Right lobe of liver (tissue), 4 donors: ENCODE measurements at regions not wholly inside any gene's neighbourhood (a gene's known extent, or its start where the extent isn't known, plus 50 kb on each side); places are given as distances from the start of the nearest gene placed in this dataset.

Experiments
- POLR2A ChIP-seq: fragments of 450-650 bp; IDR thresholded peaks from one replicate; pipeline ENCODE4 v1.6.1; 2017; ENCODE audit warnings: antibody characterized with exemption, mild to moderate bottlenecking
- TF ChIP-seq, protein P1 (sequence below), 4 donors: fragments of 200-600 bp in 3 of 4; fragments of 450-650 bp in 1 of 4; IDR thresholded peaks; one replicate each; pipeline versions ENCODE4 v1.5.1 to v1.8.0; 2016 to 2022; ENCODE audit warnings: antibody characterized with exemption in 4 of 4, mild to moderate bottlenecking in 2 of 4
- donor health status: DM: no; HTN: no; CAD: no.
- donor health status: DM: no; HTN: no; CAD: no.
- donor health status: DM: no; HTN: yes; CAD: no.

DNA sequence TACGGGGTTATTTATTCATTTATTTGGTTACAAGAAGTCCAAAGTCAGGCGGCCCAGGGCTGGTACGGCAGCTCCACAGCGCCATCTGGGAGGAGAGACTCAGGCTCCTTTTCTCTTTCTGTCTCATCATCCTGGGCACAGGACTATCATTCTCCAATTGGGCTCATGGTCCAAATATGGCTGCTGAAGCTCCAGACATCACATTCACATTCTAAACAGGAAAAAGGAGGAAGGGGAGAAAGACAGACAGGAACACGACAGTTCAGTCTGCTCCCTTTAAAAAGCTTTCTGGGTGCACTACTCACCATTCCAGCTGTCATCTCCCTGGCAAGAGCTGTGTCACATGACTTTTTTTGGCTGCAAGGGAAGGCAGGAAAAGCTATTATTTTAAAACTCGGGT is 74.4 kb upstream of the PDZD8 start:
- TF ChIP-seq POLR2A, result no peak
- TF ChIP-seq, protein P1, sequence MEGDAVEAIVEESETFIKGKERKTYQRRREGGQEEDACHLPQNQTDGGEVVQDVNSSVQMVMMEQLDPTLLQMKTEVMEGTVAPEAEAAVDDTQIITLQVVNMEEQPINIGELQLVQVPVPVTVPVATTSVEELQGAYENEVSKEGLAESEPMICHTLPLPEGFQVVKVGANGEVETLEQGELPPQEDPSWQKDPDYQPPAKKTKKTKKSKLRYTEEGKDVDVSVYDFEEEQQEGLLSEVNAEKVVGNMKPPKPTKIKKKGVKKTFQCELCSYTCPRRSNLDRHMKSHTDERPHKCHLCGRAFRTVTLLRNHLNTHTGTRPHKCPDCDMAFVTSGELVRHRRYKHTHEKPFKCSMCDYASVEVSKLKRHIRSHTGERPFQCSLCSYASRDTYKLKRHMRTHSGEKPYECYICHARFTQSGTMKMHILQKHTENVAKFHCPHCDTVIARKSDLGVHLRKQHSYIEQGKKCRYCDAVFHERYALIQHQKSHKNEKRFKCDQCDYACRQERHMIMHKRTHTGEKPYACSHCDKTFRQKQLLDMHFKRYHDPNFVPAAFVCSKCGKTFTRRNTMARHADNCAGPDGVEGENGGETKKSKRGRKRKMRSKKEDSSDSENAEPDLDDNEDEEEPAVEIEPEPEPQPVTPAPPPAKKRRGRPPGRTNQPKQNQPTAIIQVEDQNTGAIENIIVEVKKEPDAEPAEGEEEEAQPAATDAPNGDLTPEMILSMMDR (IDR thresholded peaks at IDR 0.05), result peak in 2 of 4 donors; percentile 18 to 19
